Panc1 (cell line): ENCODE measurements at regions not wholly inside any gene's neighbourhood (a gene's known extent, or its start where the extent isn't known, plus 50 kb on each side); places are given as distances from the start of the nearest gene placed in this dataset.

Experiments
- CTCF ChIP-seq: fragments of 450-650 bp; IDR thresholded peaks from 2 replicates; pipeline ENCODE4 v1.5.1; 2017; ENCODE audit warnings: mild to moderate bottlenecking
- POLR2AphosphoS5 ChIP-seq: IDR thresholded peaks from 2 replicates; pipeline ENCODE4 v1.6.1; 2012; ENCODE audit warnings: mild to moderate bottlenecking, low read depth, low read length, moderate library complexity
- SIN3A ChIP-seq: IDR thresholded peaks from 2 replicates; pipeline ENCODE4 v1.6.1; 2012; ENCODE audit warnings: low read depth, mild to moderate bottlenecking, low read length, moderate library complexity, borderline replicate concordance; ENCODE audit not compliant: insufficient read depth
- TCF7L2 ChIP-seq: IDR thresholded peaks from 2 replicates; pipeline ENCODE4 v1.6.1; 2011; ENCODE audit warnings: mild to moderate bottlenecking, low read depth, low read length, inconsistent platforms

- peak; percentile 74; the same call in 1 of the 2 replicates for TF ChIP-seq CTCF
- TF ChIP-seq POLR2AphosphoS5: no peak
- no peak for TF ChIP-seq SIN3A
- TF ChIP-seq TCF7L2: no peak
Measured at GRCh38 chr7:148503900-148504487, 86.6 kb upstream of the C7orf33 start.
